HG02938 (cell line): ENCODE measurements at regions not wholly inside any gene's neighbourhood (a gene's known extent, or its start where the extent isn't known, plus 50 kb on each side); places are given as distances from the start of the nearest gene placed in this dataset.
"Not testable (repeated sequence)": the region's sequence is repeated elsewhere in the genome, so short reads cannot be mapped to it uniquely, and the experiment has no call there.

ENCODE experiments used
- ATAC-seq: cut with Tn5 transposase; IDR thresholded peaks from one replicate; pipeline ENCODE4 v1.9.1; 2021; ENCODE audit warnings: mild to moderate bottlenecking, moderate library complexity; ENCODE audit not compliant: unreplicated experiment

- no peak for ATAC-seq
These were observed 115.0 kb upstream of the SLIT3 start for GRCh38 chr5:169415948-169416347.

DNA sequence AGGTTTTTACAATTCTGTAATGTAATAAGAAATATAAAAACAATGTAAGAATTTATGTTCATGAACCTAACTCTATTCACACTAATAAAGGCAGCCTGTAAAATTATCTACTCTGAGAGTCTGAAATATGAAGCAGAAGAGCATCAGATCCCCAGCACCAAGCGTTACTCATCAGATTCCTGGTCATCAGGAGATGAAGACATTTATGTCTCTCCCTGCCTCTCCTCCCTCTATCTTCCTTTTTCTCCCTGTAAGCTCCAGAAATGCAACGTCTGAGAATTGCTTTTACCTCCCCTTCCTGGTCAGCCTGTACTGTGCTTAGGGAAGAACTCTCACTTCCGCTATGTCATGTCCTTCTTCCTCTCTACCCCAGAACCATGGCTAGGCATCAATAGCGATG is 114.4 kb upstream of the SLIT3 start:
- ATAC-seq: no peak

DNA sequence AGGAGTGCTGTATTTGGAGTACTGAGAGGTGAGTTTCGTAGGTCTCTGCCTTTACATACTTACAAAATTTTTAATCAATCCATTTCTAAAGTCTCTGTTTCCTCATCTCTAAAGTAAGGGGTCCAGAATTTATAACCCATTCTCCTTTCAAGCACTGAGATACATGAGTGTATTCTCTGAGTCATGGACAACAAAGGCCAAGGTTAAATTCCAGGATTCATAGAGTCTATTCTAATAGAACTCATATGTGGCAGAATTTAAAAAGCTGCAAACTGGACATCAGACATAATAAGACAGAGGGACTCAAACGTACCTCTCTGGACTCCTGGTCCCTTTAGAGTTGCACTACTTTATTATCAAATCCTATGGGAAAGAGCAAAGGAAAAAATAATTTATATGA is 112.5 kb upstream of the SLIT3 start:
- ATAC-seq: no peak

GRCh38 chr5:169412831-169413230 is 111.9 kb upstream of the SLIT3 start:
- ATAC-seq: no peak

- ATAC-seq: no peak
These were observed 111.0 kb upstream of the SLIT3 start for GRCh38 chr5:169411786-169412430.

DNA sequence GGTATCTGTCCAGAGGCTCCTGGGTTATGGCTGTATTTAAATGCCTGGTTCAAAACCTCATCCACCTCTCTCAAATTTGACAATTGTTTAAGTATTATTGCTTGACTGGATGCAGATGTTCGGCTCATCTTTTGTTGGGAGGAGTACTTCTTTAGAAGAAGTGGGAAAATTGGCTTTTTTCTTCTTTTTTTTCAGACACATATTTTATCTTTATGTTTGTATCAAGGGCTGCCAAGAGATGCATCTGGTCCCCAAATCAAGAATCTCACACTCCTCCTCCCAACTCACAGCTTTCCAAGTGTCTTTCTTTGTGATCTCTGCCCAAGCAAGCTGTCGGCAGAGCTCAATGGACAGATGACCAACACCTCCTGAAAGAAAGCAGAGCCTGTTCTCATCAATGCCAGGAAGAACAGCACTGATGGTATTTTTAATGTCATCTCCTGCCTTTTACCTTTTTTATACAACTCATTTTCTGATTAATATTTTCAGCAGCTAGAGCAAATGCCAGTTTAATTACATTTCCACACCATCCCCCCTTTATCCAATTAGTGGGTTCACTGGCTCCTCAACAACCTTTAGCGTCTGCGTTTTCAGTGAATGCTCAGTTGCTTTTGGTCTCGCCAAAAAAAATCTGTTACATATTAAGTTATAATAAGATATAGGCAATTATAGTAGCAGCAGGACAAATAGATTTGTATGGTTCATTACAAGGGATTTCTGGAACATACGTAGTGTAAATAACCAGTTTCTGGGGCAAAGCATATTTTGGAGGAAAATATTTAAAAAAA is 110.3 kb upstream of the SLIT3 start:
- ATAC-seq: no peak

DNA sequence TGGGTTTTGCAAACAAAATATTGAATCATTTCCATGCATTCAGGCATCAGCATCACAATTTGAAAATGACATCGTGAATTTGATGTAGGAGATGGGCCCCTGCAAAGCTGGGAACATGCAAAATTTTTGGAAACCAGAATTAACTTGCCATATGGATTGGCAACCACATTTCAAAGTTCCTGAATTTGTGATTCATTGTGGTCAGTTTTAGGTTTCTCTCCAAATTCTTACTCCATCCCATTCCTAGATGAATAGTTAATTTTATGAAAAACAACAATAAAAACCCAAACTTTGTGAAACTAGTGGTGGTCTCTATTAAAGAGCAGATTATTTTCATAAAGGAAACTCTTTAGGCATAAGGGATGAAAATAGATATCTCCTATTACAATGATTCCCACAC is 107.8 kb upstream of the SLIT3 start:
- ATAC-seq: no peak

GRCh38 chr5:169408171-169408570 is 107.2 kb upstream of the SLIT3 start:
- ATAC-seq: no peak

DNA sequence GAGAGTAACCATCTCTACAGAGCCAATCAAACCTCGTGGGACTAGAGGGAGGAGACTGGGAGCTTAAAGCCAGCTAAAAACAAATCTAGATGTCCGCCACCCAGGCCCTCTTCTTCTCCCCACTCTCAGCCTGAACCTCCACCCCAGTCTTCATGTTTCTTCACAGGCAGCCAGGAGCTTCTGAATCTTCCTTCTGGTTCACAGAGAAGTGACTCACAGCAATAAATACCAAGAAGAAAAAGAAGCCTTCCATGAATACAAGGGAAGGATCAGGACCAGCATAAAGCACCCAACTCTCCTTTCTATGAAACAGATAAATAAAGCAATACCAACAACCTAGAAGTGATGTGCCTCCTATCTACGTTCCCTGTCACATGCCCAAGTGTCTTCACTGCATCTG is 103.3 kb upstream of the SLIT3 start:
- no peak for ATAC-seq

DNA sequence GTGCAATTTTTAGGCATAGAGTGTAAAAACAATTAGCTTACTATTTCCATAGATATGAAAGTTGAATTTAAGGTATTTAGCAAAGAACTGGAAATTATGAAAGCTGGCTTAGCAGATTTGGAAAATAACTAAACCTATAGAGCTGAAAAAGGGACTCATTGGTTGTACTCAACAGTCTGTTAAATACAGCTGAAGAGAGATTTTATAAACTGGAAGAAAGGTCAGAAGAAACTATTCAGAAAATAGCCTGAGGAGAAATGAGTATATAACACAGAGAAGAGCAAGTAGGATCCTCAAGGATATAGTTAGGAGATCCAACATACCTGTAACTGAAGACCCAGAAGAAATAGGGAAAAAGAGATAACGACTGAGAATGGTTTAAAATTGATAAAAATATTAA is 97.6 kb upstream of the SLIT3 start:
- no peak for ATAC-seq

- no peak for ATAC-seq
These were observed 94.2 kb upstream of the SLIT3 start for GRCh38 chr5:169395136-169395535.

- ATAC-seq: no peak
These were observed 93.4 kb upstream of the SLIT3 start for GRCh38 chr5:169394371-169394770.

- ATAC-seq: no peak
These were observed 93.0 kb upstream of the SLIT3 start for GRCh38 chr5:169393907-169394306.

- no peak for ATAC-seq
These were observed 89.3 kb upstream of the SLIT3 start for GRCh38 chr5:169390265-169390664.

DNA sequence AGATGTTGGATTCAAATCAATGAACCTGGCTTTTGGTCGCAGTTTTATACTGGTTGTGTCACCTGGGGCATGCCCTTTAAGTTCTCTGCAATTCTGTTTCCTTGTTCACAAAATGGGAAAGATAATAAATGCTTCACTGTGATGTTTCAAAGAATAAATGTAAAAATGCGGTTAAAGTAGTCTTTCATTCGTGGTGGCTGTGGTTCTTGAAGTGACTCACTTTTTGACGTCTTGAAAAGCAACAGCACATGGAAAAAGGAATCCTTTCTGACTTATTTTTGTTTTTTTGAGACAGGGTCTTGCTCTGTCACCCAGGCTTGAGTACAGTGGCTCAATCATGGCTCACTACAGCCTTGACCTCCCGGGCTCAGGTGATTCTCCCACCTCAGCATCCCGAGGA is 88.4 kb upstream of the SLIT3 start:
- no peak for ATAC-seq

DNA sequence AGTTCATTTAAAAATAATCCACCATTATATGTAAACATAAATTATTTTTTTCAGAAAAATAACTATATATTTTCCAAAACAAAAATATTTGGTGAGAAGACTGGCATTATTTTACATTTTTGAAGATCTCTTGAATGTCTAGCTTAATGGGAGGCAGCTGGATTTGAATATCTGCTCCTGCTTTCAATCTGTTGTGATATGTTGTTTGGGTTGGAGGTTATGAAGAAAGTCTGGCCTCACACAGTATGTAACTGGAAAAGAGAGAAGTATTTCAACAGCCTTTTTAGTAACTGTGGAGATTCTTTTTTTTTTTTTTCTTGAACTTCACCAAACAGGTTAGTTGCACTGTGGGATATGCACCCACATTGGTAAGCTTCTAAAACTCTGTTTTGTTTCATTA is 84.7 kb upstream of the SLIT3 start:
- ATAC-seq: no peak

DNA sequence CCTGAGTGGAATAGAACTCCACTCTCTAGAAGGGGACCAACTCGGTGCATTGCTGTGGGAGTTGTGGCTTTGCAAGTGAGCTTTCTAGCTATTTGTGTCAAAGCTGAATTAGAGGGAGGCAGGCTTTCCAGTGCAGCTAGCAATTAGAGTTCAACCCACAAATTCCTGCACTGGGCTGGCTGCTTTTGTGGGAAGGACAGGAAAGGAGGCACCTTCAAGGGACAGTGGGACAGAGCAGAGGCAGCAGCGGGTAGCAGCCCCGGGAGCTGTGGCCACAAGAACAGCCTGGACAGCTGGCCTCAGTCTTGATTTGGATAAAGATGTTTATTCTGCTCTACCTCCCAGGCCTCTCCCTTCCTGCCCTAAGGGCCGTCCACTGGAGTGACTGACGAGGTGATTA is 83.7 kb upstream of the SLIT3 start:
- no peak for ATAC-seq

DNA sequence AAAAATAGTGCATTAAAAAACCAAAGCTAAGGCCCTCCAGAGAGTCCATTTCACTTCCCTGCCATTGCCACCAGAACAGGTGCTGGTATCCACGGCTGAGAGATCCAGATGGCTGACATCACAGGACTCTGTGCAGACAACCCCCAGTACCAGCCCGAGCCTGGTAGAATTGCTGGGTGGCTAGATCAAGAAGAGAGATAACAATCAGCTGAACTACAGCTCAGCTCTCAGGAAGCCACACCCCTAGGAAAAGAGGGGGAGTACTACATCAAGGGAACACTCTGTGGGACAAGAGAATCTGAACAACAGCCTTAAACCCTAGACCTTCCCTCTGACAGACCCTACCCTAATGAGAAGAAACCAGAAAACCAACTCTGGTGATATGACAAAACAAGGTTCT is 73.8 kb upstream of the SLIT3 start:
- ATAC-seq: no peak

DNA sequence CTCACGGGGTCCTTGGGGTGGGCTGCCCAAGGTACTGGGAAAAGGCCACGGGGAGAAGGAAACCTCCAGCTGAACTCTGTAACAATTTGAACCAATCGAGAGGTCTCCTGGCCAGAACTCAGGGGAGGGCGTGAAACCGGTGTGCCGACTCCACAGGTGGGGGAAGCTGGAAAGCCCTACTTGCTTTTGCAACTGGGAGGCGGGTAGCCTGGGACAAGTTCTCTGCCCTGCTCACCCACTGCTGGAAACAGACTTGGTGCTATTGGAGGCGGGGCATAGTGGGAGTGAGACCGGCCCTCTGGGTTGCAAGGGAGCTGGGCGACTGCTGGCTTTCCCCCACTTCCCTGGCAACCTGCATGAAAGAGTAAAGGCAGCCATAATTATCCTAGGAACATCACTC is 73.2 kb upstream of the SLIT3 start:
- ATAC-seq: no peak

DNA sequence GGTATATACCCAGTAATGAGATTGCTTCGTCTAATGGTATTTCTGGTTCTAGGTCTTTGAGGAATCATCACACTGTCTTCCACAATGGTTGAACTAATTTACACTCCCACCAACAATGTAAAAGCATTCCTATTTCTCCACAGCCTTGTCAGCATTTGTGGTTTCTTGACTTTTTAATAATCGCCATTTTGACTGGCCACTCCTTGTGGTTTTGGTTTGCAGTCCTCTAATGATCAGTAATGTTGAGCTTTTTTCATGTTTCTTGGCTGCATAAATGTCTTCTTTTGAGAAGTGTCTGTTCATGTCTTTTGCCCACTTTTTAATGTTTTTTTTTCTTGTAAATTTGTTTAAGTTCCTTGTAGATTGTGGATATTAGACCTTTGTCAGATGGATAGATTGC is 70.9 kb upstream of the SLIT3 start:
- not testable (repeated sequence) for ATAC-seq

DNA sequence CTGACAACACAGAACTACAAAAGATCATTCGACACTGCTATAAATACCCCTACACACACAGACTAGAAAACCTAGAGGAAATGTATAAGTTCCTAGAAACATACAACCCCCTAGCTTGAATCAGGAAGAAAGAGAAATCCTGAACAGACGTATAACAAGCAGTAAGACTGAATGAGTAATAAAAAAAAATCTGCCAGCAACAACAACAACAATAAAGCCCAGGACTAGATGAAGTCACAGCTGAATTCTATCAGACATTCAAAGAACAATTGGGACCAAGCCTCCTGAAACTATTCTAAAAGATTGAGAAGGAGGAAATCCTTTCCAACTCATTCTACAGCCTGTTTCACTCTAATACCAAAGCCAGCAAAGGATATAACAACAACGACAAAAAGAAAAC is 68.2 kb upstream of the SLIT3 start:
- no peak for ATAC-seq

DNA sequence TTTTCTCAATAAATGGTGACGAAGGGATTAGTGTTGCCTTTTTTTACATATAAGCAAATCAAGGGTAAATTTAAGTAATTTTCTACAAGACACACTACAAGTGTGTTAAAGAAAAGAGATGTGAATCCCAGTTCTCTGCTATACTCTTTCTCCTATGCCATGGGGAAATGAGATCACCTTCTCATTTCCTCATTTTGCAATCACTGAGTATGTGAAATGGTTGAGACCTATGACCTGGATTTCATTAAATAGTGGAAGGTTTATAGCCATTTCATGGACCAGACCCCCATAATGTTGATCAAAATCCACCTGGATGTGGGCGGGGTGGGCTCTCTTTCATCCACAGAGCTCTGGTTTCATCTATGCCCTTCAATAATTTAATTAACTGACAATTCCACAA is 66.9 kb upstream of the SLIT3 start:
- ATAC-seq: no peak

DNA sequence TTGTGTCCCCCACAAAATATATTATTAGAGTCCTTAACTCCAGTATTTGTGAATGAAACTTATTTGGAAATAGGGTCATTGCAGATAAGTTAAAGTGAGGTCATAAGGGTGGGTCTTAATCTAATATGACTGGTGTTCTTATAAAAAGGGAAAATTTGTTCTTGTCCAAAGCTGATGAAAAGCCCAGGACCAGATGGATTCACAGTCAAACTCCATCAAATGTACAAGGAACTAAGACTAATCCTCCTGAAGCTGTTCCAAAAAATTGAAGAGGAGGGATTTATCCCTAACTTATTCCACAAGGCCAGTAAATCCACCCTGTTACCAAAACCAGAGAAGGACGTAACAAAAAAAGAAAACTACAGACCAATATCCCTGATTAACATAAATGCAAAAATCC is 56.4 kb upstream of the SLIT3 start:
- ATAC-seq: no peak
